Right forelimb (tissue), 1 donor: ENCODE measurements at regions not wholly inside any gene's neighbourhood (a gene's known extent, or its start where the extent isn't known, plus 50 kb on each side); places are given as distances from the start of the nearest gene placed in this dataset.

ENCODE experiments used
- DNase-seq: peaks from one replicate; pipeline ENCODE4 v3.0.0-alpha.2; 2018

GRCh38 chr12:42704810-42705401, 115.4 kb upstream of the PRICKLE1 start:
- no peak for DNase-seq

- no peak for DNase-seq
Measured at GRCh38 chr12:42704340-42704739, 114.8 kb upstream of the PRICKLE1 start.

GRCh38 chr12:42701084-42701483, 111.5 kb upstream of the PRICKLE1 start:
- no peak for DNase-seq

- DNase-seq = no peak
Measured at GRCh38 chr12:42698213-42698612, 108.7 kb upstream of the PRICKLE1 start.

GRCh38 chr12:42696406-42697149, 107.0 kb upstream of the PRICKLE1 start:
- DNase-seq = no peak

GRCh38 chr12:42695490-42695995, 106.0 kb upstream of the PRICKLE1 start:
- DNase-seq = no peak

GRCh38 chr12:42692749-42693148, 103.2 kb upstream of the PRICKLE1 start:
- DNase-seq = no peak

- no peak for DNase-seq
Measured at GRCh38 chr12:42691991-42692557, 102.5 kb upstream of the PRICKLE1 start.

- no peak for DNase-seq
Measured at GRCh38 chr12:42690264-42690663, 100.7 kb upstream of the PRICKLE1 start.

- DNase-seq = no peak
Measured at GRCh38 chr12:42689699-42690098, 100.2 kb upstream of the PRICKLE1 start.

GRCh38 chr12:42686514-42687172, 97.1 kb upstream of the PRICKLE1 start:
- no peak for DNase-seq

GRCh38 chr12:42684802-42685071, 95.2 kb upstream of the PRICKLE1 start:
- DNase-seq = no peak

- no peak for DNase-seq
Measured at GRCh38 chr12:42683933-42684801, 94.6 kb upstream of the PRICKLE1 start.

GRCh38 chr12:42683266-42683665, 93.7 kb upstream of the PRICKLE1 start:
- no peak for DNase-seq

GRCh38 chr12:42679466-42679865, 89.9 kb upstream of the PRICKLE1 start:
- no peak for DNase-seq

- no peak for DNase-seq
Measured at GRCh38 chr12:42677461-42677860, 87.9 kb upstream of the PRICKLE1 start.

GRCh38 chr12:42673535-42673934, 84.0 kb upstream of the PRICKLE1 start:
- DNase-seq = no peak

GRCh38 chr12:42670719-42671118, 81.2 kb upstream of the PRICKLE1 start:
- no peak for DNase-seq

GRCh38 chr12:42669553-42669952, 80.0 kb upstream of the PRICKLE1 start:
- DNase-seq = no peak

GRCh38 chr12:42666671-42667243, 77.2 kb upstream of the PRICKLE1 start:
- no peak for DNase-seq

GRCh38 chr12:42663621-42664020, 74.1 kb upstream of the PRICKLE1 start:
- DNase-seq = no peak
